CD4-positive, alpha-beta T cell (primary cell): ENCODE measurements at regions not wholly inside any gene's neighbourhood (a gene's known extent, or its start where the extent isn't known, plus 50 kb on each side); places are given as distances from the start of the nearest gene placed in this dataset.

Experiments
- ATAC-seq: fragments of 200-7000 bp; cut with Tn5 transposase; one replicate; pipeline ENCODE4 v1.10.0; 2022; ENCODE audit warnings: mild to moderate bottlenecking; ENCODE audit not compliant: poor library complexity
- CTCF ChIA-PET: fragments of 350-600 bp; sonication (Branson Sonifier 250); formaldehyde crosslinking; loops from one replicate; lab custom pipeline; 2021; ENCODE audit warnings: antibody characterized with exemption, inconsistent platforms; lab: Charles Lee
- POLR2A ChIA-PET: fragments of 350-600 bp; sonication (Branson Sonifier 250); formaldehyde crosslinking; loops from one replicate; lab custom pipeline; 2021; ENCODE audit warnings: antibody characterized with exemption, inconsistent platforms; lab: Charles Lee
- DNase-seq, 14 experiments: peaks; one replicate each; pipeline ENCODE4 v3.0.0-alpha.2; 2013 to 2020; ENCODE audit warnings: mixed read lengths in 2 of 14
- H3K27ac ChIP-seq, 2 donors: one replicate each; pipeline versions ENCODE4 v1.5.1 to v1.7.0; 2013; ENCODE audit warnings: low read length in 2 of 2, low read depth in 1 of 2, mild to moderate bottlenecking in 1 of 2
- H3K27me3 ChIP-seq, 2 experiments: 1 replicate in 1 of 2; 2 replicates in 1 of 2; pipeline versions ENCODE4 v1.6.1 to v1.7.0; 2013; ENCODE audit warnings: low read length in 2 of 2, control low read depth in 1 of 2, mild to moderate bottlenecking in 1 of 2, moderate library complexity in 1 of 2; ENCODE audit not compliant: insufficient read depth in 2 of 2, control insufficient read depth in 1 of 2
- H3K36me3 ChIP-seq: one replicate; pipeline ENCODE4 v1.6.1; 2013; ENCODE audit warnings: low read length, control low read depth; ENCODE audit not compliant: insufficient read depth
- H3K4me1 ChIP-seq: one replicate; pipeline ENCODE4 v1.6.1; 2013; ENCODE audit warnings: low read length, control low read depth; ENCODE audit not compliant: insufficient read depth
- H3K4me3 ChIP-seq: one replicate; pipeline ENCODE4 v1.5.1; 2013; ENCODE audit warnings: mild to moderate bottlenecking, low read length, moderate library complexity
- H3K9me3 ChIP-seq, 2 experiments: 1 replicate in 1 of 2; 2 replicates in 1 of 2; pipeline versions ENCODE4 v1.6.1 to v1.7.0; 2013; ENCODE audit warnings: low read length in 2 of 2, mild to moderate bottlenecking in 2 of 2, control low read depth in 1 of 2, moderate library complexity in 1 of 2; ENCODE audit not compliant: control insufficient read depth in 1 of 2, insufficient read depth in 1 of 2
- H3K27ac Mint-ChIP-seq: one replicate; pipeline ENCODE4 v1.8.0; 2020; ENCODE audit warnings: mixed read lengths
- H3K27me3 Mint-ChIP-seq: one replicate; pipeline ENCODE4 v1.8.0; 2021; ENCODE audit warnings: mixed read lengths
- H3K36me3 Mint-ChIP-seq: one replicate; pipeline ENCODE4 v1.8.0; 2021; ENCODE audit warnings: low read depth, mixed read lengths
- H3K4me1 Mint-ChIP-seq: one replicate; pipeline ENCODE4 v1.8.0; 2021; ENCODE audit warnings: low read depth, mixed read lengths
- H3K4me3 Mint-ChIP-seq: one replicate; pipeline ENCODE4 v1.8.0; 2020; ENCODE audit warnings: mild to moderate bottlenecking, mixed read lengths
- H3K9me3 Mint-ChIP-seq: one replicate; pipeline ENCODE4 v1.8.0; 2020; ENCODE audit warnings: mixed read lengths
- CTCF ChIP-seq: fragments of 200-600 bp; IDR thresholded peaks from one replicate; pipeline ENCODE4 v1.8.0; 2022; ENCODE audit warnings: antibody characterized with exemption, mild to moderate bottlenecking
- intact Hi-C, 2 experiments: fragments of 100-400 bp; cut with DNase I in 1 of 2; cut with micrococcal nuclease in 1 of 2; formaldehyde crosslinking; loops; one replicate each; pipeline versions ENCODE4 v1.15.1 to v1.9.0; 2023 to 2025; cut with DNase I, micrococcal nuclease

- Mint-ChIP-seq H3K27me3 (no peaks in the 10 kb centered on the region), H3K9me3 (peaks cover 4% of the 10 kb centered on the region), H3K4me1 (no peaks in the 10 kb centered on the region), H3K36me3 (no peaks in the 10 kb centered on the region), H3K27ac (no peak overlapping the region), H3K4me3 (no peak overlapping the region)
- intact Hi-C loops, result no loop called here
- Histone ChIP-seq H3K4me1 (no peaks in the 10 kb centered on the region), H3K27me3 (no peaks in the 10 kb centered on the region), H3K36me3 (no peaks in the 10 kb centered on the region), H3K9me3 (peaks cover 0 to 5% of the 10 kb centered on the region in 2 experiments), H3K27ac (no peak overlapping the region), H3K4me3 (no peak overlapping the region)
- ATAC-seq (no peak), DNase-seq (no peak)
- TF ChIP-seq CTCF, result no peak
- POLR2A ChIA-PET, result no interaction called here
- CTCF ChIA-PET, result no interaction called here
Measured at GRCh38 chr4:126947536-126947935, 685.2 kb upstream of the INTU start.

- Mint-ChIP-seq H3K4me1 (no peaks in the 10 kb centered on the region), H3K9me3 (no peaks in the 10 kb centered on the region), H3K36me3 (no peaks in the 10 kb centered on the region), H3K27ac (no peak overlapping the region), H3K4me3 (no peak overlapping the region), H3K27me3 (no peaks in the 10 kb centered on the region)
- no peak overlapping the region for H3K27ac ChIP-seq
- ChIA-PET CTCF (no interaction called here), POLR2A (no interaction called here)
- peaks cover 0 to 23% of the 10 kb centered on the region in 2 experiments for H3K9me3 ChIP-seq
- H3K27me3 ChIP-seq, result no peaks in the 10 kb centered on the region
- H3K36me3 ChIP-seq, result no peaks in the 10 kb centered on the region
- intact Hi-C loops, result no loop called here
- no peak for TF ChIP-seq CTCF
- no peak for ATAC-seq
- DNase-seq, result no peak
- no peaks in the 10 kb centered on the region for H3K4me1 ChIP-seq
- no peak overlapping the region for H3K4me3 ChIP-seq
Measured at GRCh38 chr4:126954537-126955291, 678.0 kb upstream of the INTU start.

- no peaks in the 10 kb centered on the region for H3K4me1 Mint-ChIP-seq
- intact Hi-C loops, result no loop called here
- no peaks in the 10 kb centered on the region for H3K9me3 Mint-ChIP-seq
- CTCF ChIA-PET, result no interaction called here
- Histone ChIP-seq H3K36me3 (no peaks in the 10 kb centered on the region), H3K4me1 (no peaks in the 10 kb centered on the region), H3K27ac (no peak overlapping the region), H3K4me3 (no peak overlapping the region), H3K9me3 (peaks cover 0 to 23% of the 10 kb centered on the region in 2 experiments), H3K27me3 (no peaks in the 10 kb centered on the region)
- no peak for TF ChIP-seq CTCF
- H3K4me3 Mint-ChIP-seq, result no peak overlapping the region
- no peak overlapping the region for H3K27ac Mint-ChIP-seq
- H3K36me3 Mint-ChIP-seq, result no peaks in the 10 kb centered on the region
- H3K27me3 Mint-ChIP-seq, result no peaks in the 10 kb centered on the region
- peak in 1 of 14 experiments; percentile 2 for DNase-seq
- POLR2A ChIA-PET, result no interaction called here
- no peak for ATAC-seq
Measured at GRCh38 chr4:126955292-126956183, 677.2 kb upstream of the INTU start.
